GM06990 (cell line): ENCODE measurements at regions not wholly inside any gene's neighbourhood (a gene's known extent, or its start where the extent isn't known, plus 50 kb on each side); places are given as distances from the start of the nearest gene placed in this dataset.

Experiments
- DNase-seq: peaks from one replicate; pipeline ENCODE4 v3.0.0-alpha.2; 2011; ENCODE audit not compliant: insufficient read length; ENCODE audit errors: extremely low read depth
- H3K27me3 ChIP-seq: replicated peaks from 2 replicates; pipeline ENCODE4 v1.6.0; 2011; ENCODE audit warnings: low read length; ENCODE audit not compliant: control insufficient read depth, insufficient read depth
- H3K36me3 ChIP-seq: 2 replicates; pipeline ENCODE4 v1.5.1; 2011; ENCODE audit warnings: low read length; ENCODE audit not compliant: control insufficient read depth, insufficient read depth
- H3K4me3 ChIP-seq: replicated peaks from 2 replicates; pipeline ENCODE4 v1.5.1; 2011; ENCODE audit warnings: low read depth, mild to moderate bottlenecking, control low read depth, low read length
- CTCF ChIP-seq: IDR thresholded peaks from 2 replicates; pipeline ENCODE4 v1.5.1; 2011; ENCODE audit warnings: low read length, control low read depth, mild to moderate bottlenecking, inconsistent platforms; ENCODE audit not compliant: insufficient read depth, poor library complexity, severe bottlenecking

- no peaks in the 10 kb centered on the region for H3K27me3 ChIP-seq
- no peaks in the 10 kb centered on the region for H3K36me3 ChIP-seq
- no peak for TF ChIP-seq CTCF
- DNase-seq, result no peak
- H3K4me3 ChIP-seq, result no peak overlapping the region
Measured at GRCh38 chr4:134665429-134665828, 463.8 kb upstream of the PABPC4L start.

GRCh38 chr4:134663742-134664141 lies 462.2 kb upstream of the PABPC4L start:
- Histone ChIP-seq H3K4me3 (no peak overlapping the region), H3K27me3 (no peaks in the 10 kb centered on the region), H3K36me3 (no peaks in the 10 kb centered on the region)
- TF ChIP-seq CTCF, result no peak
- no peak for DNase-seq

- no peak for TF ChIP-seq CTCF
- H3K36me3 ChIP-seq, result no peaks in the 10 kb centered on the region
- DNase-seq, result no peak
- no peaks in the 10 kb centered on the region for H3K27me3 ChIP-seq
- H3K4me3 ChIP-seq, result no peak overlapping the region
Measured at GRCh38 chr4:134650461-134650860, 448.9 kb upstream of the PABPC4L start.

- Histone ChIP-seq H3K27me3 (no peaks in the 10 kb centered on the region), H3K4me3 (no peak overlapping the region), H3K36me3 (no peaks in the 10 kb centered on the region)
- TF ChIP-seq CTCF, result no peak
- no peak for DNase-seq
Measured at GRCh38 chr4:134645778-134646177, 444.2 kb upstream of the PABPC4L start.

GRCh38 chr4:134636338-134637051 lies 434.9 kb upstream of the PABPC4L start:
- H3K4me3 ChIP-seq, result no peak overlapping the region
- H3K27me3 ChIP-seq, result no peaks in the 10 kb centered on the region
- TF ChIP-seq CTCF, result no peak
- no peak for DNase-seq
- no peaks in the 10 kb centered on the region for H3K36me3 ChIP-seq

- Histone ChIP-seq H3K4me3 (no peak overlapping the region), H3K27me3 (no peaks in the 10 kb centered on the region), H3K36me3 (no peaks in the 10 kb centered on the region)
- no peak for TF ChIP-seq CTCF
- no peak for DNase-seq
Measured at GRCh38 chr4:134634301-134634700, 432.7 kb upstream of the PABPC4L start.
